Activated CD4-positive, alpha-beta T cell treated with anti-CD3 and anti-CD28 coated beads, Interleukin-2, amount 10 ng/mL, durations not matched to agents 24 days and 14 days (primary cell): ENCODE measurements at regions not wholly inside any gene's neighbourhood (a gene's known extent, or its start where the extent isn't known, plus 50 kb on each side); places are given as distances from the start of the nearest gene placed in this dataset.

Source experiments
- DNase-seq: peaks from one replicate; pipeline ENCODE4 v3.0.0; 2022
- H3K27ac Mint-ChIP-seq: one replicate; pipeline ENCODE4 v1.8.0; 2022; ENCODE audit warnings: mild to moderate bottlenecking, mixed read lengths
- H3K27me3 Mint-ChIP-seq: one replicate; pipeline ENCODE4 v1.8.0; 2022; ENCODE audit warnings: mixed read lengths
- H3K36me3 Mint-ChIP-seq: one replicate; pipeline ENCODE4 v1.8.0; 2022; ENCODE audit warnings: low read depth, mild to moderate bottlenecking, mixed read lengths
- H3K4me1 Mint-ChIP-seq: one replicate; pipeline ENCODE4 v1.8.0; 2021; ENCODE audit warnings: mixed read lengths
- H3K4me3 Mint-ChIP-seq: one replicate; pipeline ENCODE4 v1.8.0; 2022; ENCODE audit warnings: mild to moderate bottlenecking, moderate library complexity, mixed read lengths
- H3K9me3 Mint-ChIP-seq: one replicate; pipeline ENCODE4 v1.8.0; 2021; ENCODE audit warnings: mixed read lengths
- intact Hi-C: fragments of 100-400 bp; cut with micrococcal nuclease; formaldehyde crosslinking; loops from one replicate; pipeline ENCODE4 v1.15.1; 2023

DNA sequence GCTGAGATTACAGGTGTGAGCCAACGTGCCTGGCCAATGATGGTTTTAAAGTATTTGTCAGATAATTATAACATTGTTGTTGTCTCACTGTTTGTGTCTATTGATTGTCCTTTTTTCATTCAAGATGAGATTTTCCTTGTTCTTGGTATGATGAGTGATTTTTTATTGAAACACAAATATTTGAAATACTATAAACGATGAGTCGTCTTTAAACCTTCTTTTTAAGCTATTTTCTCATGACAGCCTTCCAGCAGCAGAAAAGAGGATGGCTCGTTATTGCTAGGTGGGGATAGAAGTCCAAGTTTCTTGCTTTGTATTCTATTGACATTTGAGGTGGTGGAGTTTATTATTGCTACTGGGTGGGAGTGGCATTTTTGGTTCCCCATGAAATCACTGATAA lies 61.7 kb upstream of the MDFIC2 start:
- Mint-ChIP-seq H3K4me3 (no peak overlapping the region), H3K27ac (no peak overlapping the region), H3K9me3 (no peaks in the 10 kb centered on the region), H3K4me1 (no peaks in the 10 kb centered on the region), H3K36me3 (no peaks in the 10 kb centered on the region), H3K27me3 (no peaks in the 10 kb centered on the region)
- DNase-seq, result no peak
- intact Hi-C loops, result no loop called here
